Astrocyte (in vitro differentiated cells and primary cell): ENCODE measurements at regions not wholly inside any gene's neighbourhood (a gene's known extent, or its start where the extent isn't known, plus 50 kb on each side); places are given as distances from the start of the nearest gene placed in this dataset.

Experiments used
- EZH2 ChIP-seq: IDR thresholded peaks from 2 replicates; pipeline ENCODE4 v1.6.1; 2012; ENCODE audit warnings: mild to moderate bottlenecking, low read length, inconsistent platforms; ENCODE audit not compliant: insufficient read depth
- TF ChIP-seq, protein P1 (sequence below): IDR thresholded peaks from 2 replicates; pipeline ENCODE4 v1.5.1; 2011; ENCODE audit warnings: low read depth, mild to moderate bottlenecking, inconsistent platforms, low read length, moderate library complexity; ENCODE audit not compliant: insufficient read depth

DNA sequence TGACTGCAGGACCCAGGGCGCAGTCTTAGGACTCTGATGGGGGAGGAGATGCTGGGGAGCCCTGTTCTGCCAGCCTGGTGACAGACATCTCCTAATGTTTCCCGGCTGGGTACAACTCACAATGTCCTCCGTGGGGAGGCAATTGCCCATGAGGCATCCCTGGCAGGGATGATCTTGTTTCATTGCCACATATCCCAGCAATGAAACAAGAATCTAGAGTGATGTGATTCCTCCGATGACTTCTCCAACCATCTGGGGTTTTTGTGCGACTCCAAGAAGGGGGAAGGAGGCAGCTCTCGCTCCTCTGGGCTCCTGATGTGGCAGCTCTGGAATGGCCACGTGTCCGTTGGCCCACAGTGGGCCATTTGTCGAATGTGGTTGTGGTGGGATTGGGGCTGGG lies 255.8 kb downstream of the SEC14L1 start:
- TF ChIP-seq, protein P1, sequence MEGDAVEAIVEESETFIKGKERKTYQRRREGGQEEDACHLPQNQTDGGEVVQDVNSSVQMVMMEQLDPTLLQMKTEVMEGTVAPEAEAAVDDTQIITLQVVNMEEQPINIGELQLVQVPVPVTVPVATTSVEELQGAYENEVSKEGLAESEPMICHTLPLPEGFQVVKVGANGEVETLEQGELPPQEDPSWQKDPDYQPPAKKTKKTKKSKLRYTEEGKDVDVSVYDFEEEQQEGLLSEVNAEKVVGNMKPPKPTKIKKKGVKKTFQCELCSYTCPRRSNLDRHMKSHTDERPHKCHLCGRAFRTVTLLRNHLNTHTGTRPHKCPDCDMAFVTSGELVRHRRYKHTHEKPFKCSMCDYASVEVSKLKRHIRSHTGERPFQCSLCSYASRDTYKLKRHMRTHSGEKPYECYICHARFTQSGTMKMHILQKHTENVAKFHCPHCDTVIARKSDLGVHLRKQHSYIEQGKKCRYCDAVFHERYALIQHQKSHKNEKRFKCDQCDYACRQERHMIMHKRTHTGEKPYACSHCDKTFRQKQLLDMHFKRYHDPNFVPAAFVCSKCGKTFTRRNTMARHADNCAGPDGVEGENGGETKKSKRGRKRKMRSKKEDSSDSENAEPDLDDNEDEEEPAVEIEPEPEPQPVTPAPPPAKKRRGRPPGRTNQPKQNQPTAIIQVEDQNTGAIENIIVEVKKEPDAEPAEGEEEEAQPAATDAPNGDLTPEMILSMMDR = no peak
- TF ChIP-seq EZH2 = no peak
